Endothelial cell of umbilical vein (primary cell): ENCODE measurements at regions not wholly inside any gene's neighbourhood (a gene's known extent, or its start where the extent isn't known, plus 50 kb on each side); places are given as distances from the start of the nearest gene placed in this dataset.

Experiments
- BruUV-seq: library from RNA; stranded (reverse); fragments of 400-500 nt; replicated peaks from 2 replicates; lab custom pipeline; 2021; lab: Mats Ljungman, UMichigan
- CTCF ChIA-PET: fragments of 300-600, 350-600 bp; sonication (Branson Sonifier 250); formaldehyde crosslinking; loops from one replicate; lab custom pipeline; 2021; ENCODE audit warnings: antibody characterized with exemption, inconsistent platforms; lab: Charles Lee
- POLR2A ChIA-PET: fragments of 300-600, 350-600 bp; sonication (Branson Sonifier 250); formaldehyde crosslinking; loops from one replicate; lab custom pipeline; 2021; ENCODE audit warnings: antibody characterized with exemption, inconsistent platforms; lab: Charles Lee
- DNase-seq: peaks from one replicate; pipeline ENCODE4 v3.0.0-alpha.2; 2011; ENCODE audit warnings: low read depth, low spot score
- FAIRE-seq: peaks from 2 replicates; lab custom pipeline; 2011; peaks lifted over from hg19 to GRCh38; lab: Jason Lieb, UNC
- H2AFZ ChIP-seq: 2 replicates; pipeline ENCODE4 v1.6.0; 2012; ENCODE audit warnings: low read depth, low read length, control low read depth, inconsistent platforms
- H3K27ac ChIP-seq: 2 replicates; pipeline ENCODE4 v1.5.1; 2011; ENCODE audit warnings: low read depth, mild to moderate bottlenecking, control low read depth, low read length, moderate library complexity; ENCODE audit not compliant: insufficient read depth
- H3K27me3 ChIP-seq, 2 experiments: 2 replicates each; pipeline versions ENCODE4 v1.6.0 to v1.6.1; 2011; ENCODE audit warnings: low read length in 2 of 2, mixed read lengths in 1 of 2; ENCODE audit not compliant: control insufficient read depth in 2 of 2, insufficient read depth in 2 of 2
- H3K36me3 ChIP-seq, 2 experiments: 2 replicates in 1 of 2; 3 replicates in 1 of 2; pipeline ENCODE4 v1.5.1; 2011; ENCODE audit warnings: low read length in 2 of 2, mild to moderate bottlenecking in 1 of 2, moderate library complexity in 1 of 2; ENCODE audit not compliant: control insufficient read depth in 2 of 2, insufficient read depth in 2 of 2; ENCODE audit errors: extremely low read depth in 1 of 2
- H3K4me1 ChIP-seq: 3 replicates; pipeline ENCODE4 v1.5.1; 2011; ENCODE audit warnings: mild to moderate bottlenecking, low read length; ENCODE audit not compliant: control insufficient read depth, insufficient read depth; ENCODE audit errors: extremely low read depth
- H3K4me2 ChIP-seq: 2 replicates; pipeline ENCODE4 v1.6.1; 2011; ENCODE audit warnings: low read length, control low read depth, mixed read lengths; ENCODE audit not compliant: insufficient read depth
- H3K4me3 ChIP-seq, 3 experiments: fragments of 200-600 bp in 1 of 3; sonication (generic), shearing (Covaris generic) in 1 of 3; replicated peaks in 1 of 3; 2 replicates each; pipeline ENCODE4 v1.5.1; 2011 to 2016; ENCODE audit warnings: control low read depth in 3 of 3, low read length in 3 of 3, mild to moderate bottlenecking in 2 of 3, inconsistent platforms in 1 of 3, low read depth in 1 of 3, moderate library complexity in 1 of 3; ENCODE audit not compliant: insufficient read depth in 1 of 3
- H3K79me2 ChIP-seq: 2 replicates; pipeline ENCODE4 v1.6.0; 2012; ENCODE audit warnings: low read length, inconsistent platforms; ENCODE audit not compliant: control insufficient read depth, insufficient read depth
- H3K9ac ChIP-seq: replicated peaks from 2 replicates; pipeline ENCODE3; 2011; ENCODE audit warnings: low read length, control low read depth; ENCODE audit not compliant: insufficient read depth; ENCODE audit errors: extremely low read depth
- H3K9me1 ChIP-seq: replicated peaks from 3 replicates; pipeline ENCODE4 v1.6.0; 2011; ENCODE audit warnings: mild to moderate bottlenecking, low read length; ENCODE audit not compliant: control insufficient read depth, insufficient read depth; ENCODE audit errors: extremely low read depth
- H3K9me3 ChIP-seq: replicated peaks from 2 replicates; pipeline ENCODE4 v1.5.1; 2012; ENCODE audit warnings: low read length, inconsistent platforms; ENCODE audit not compliant: control insufficient read depth, insufficient read depth
- H4K20me1 ChIP-seq: replicated peaks from 2 replicates; pipeline ENCODE3; 2011; ENCODE audit warnings: mild to moderate bottlenecking, low read length; ENCODE audit not compliant: control insufficient read depth, insufficient read depth; ENCODE audit errors: extremely low read depth
- EZH2 ChIP-seq: IDR thresholded peaks from 2 replicates; pipeline ENCODE4 v1.6.1; 2012; ENCODE audit warnings: borderline replicate concordance, low read depth, mild to moderate bottlenecking, moderate library complexity, low read length, inconsistent platforms; ENCODE audit not compliant: severe bottlenecking
- FOS ChIP-seq: IDR thresholded peaks from 2 replicates; pipeline ENCODE4 v1.6.1; 2011; ENCODE audit warnings: mild to moderate bottlenecking, low read length, moderate library complexity, borderline replicate concordance; ENCODE audit not compliant: insufficient read depth
- GATA2 ChIP-seq: IDR thresholded peaks from 2 replicates; pipeline ENCODE4 v1.7.0; 2011; ENCODE audit warnings: low read depth, mild to moderate bottlenecking, moderate library complexity, mixed read lengths, low read length; ENCODE audit not compliant: insufficient read length, insufficient read depth
- JUN ChIP-seq: IDR thresholded peaks from 2 replicates; pipeline ENCODE4 v1.6.1; 2011; ENCODE audit warnings: borderline replicate concordance, low read depth; ENCODE audit not compliant: insufficient read length, insufficient read depth
- MYC ChIP-seq: IDR thresholded peaks from one replicate; pipeline ENCODE4 v1.6.1; 2011; ENCODE audit warnings: mild to moderate bottlenecking, low read depth, low read length
- POLR2A ChIP-seq: IDR thresholded peaks from 2 replicates; pipeline ENCODE4 v1.6.1; 2012; ENCODE audit warnings: low read depth, mild to moderate bottlenecking, control low read depth, low read length
- POLR2AphosphoS5 ChIP-seq: IDR thresholded peaks from 2 replicates; pipeline ENCODE4 v1.6.1; 2012; ENCODE audit warnings: low read depth, mild to moderate bottlenecking, control low read depth, low read length, moderate library complexity; ENCODE audit not compliant: insufficient read depth
- dilution Hi-C: fragments of 300-500 bp; cut with MboI; formaldehyde crosslinking; loops from one replicate; pipeline ENCODE4 v1.15.0; 2019; ENCODE audit warnings: low sequenced_read_pairs; ENCODE audit not compliant: extremely low pct_ligation_motif_present
- intact Hi-C: fragments of 100-400 bp; cut with micrococcal nuclease; formaldehyde crosslinking; loops from one replicate; pipeline ENCODE4 v1.10.0; 2022
- TF ChIP-seq, protein P1 (sequence below), 2 donors: IDR thresholded peaks; 1 replicate in 1 of 2; 2 replicates in 1 of 2; pipeline ENCODE4 v1.5.1; 2011; ENCODE audit warnings: low read length in 2 of 2, mild to moderate bottlenecking in 2 of 2, moderate library complexity in 2 of 2, control low read depth in 1 of 2, inconsistent platforms in 1 of 2, low read depth in 1 of 2; ENCODE audit not compliant: insufficient read depth in 1 of 2; ENCODE audit errors: extremely low read depth in 1 of 2
- TF ChIP-seq, protein P2 (sequence below): IDR thresholded peaks from 2 replicates; pipeline ENCODE4 v1.6.1; 2011; ENCODE audit not compliant: insufficient read depth, insufficient read length

DNA sequence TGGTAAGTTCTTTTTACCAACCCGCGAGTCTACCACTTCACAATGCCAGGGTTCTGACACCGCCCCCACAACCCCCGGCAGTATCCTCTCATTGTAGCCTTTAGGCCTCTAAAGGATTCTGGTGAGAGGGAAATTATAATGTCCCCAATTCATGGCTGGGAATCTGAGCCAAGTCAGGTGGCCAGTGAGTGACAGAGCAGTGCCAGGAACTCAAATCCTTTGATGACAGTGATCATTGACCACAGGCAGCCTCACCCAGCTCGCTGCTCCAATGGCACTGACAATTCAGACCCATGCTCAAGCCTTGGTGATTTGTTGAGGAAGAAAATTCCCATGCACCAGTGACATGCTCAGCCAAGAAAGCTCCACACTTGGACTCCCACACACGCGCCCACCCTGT lies 63.4 kb upstream of the CSF1 start:
- Histone ChIP-seq H3K4me2 (no peak overlapping the region), H2AFZ (no peak overlapping the region), H3K27ac (no peak overlapping the region), H3K27me3 (peaks cover 9 to 11% of the 10 kb centered on the region in 2 experiments), H3K9ac (no peak overlapping the region), H3K36me3 (no peaks in the 10 kb centered on the region), H3K79me2 (no peaks in the 10 kb centered on the region), H3K4me1 (peaks cover 8% of the 10 kb centered on the region), H3K9me1 (no peaks in the 10 kb centered on the region), H3K4me3 (no peak overlapping the region), H4K20me1 (no peaks in the 10 kb centered on the region), H3K9me3 (no peaks in the 10 kb centered on the region)
- intact Hi-C loops: no loop called here
- no peak for DNase-seq
- dilution Hi-C loops: no loop called here
- TF ChIP-seq JUN (no peak), FOS (no peak), POLR2AphosphoS5 (no peak), EZH2 (no peak), GATA2 (no peak), POLR2A (no peak), MYC (no peak)
- TF ChIP-seq, protein P1, sequence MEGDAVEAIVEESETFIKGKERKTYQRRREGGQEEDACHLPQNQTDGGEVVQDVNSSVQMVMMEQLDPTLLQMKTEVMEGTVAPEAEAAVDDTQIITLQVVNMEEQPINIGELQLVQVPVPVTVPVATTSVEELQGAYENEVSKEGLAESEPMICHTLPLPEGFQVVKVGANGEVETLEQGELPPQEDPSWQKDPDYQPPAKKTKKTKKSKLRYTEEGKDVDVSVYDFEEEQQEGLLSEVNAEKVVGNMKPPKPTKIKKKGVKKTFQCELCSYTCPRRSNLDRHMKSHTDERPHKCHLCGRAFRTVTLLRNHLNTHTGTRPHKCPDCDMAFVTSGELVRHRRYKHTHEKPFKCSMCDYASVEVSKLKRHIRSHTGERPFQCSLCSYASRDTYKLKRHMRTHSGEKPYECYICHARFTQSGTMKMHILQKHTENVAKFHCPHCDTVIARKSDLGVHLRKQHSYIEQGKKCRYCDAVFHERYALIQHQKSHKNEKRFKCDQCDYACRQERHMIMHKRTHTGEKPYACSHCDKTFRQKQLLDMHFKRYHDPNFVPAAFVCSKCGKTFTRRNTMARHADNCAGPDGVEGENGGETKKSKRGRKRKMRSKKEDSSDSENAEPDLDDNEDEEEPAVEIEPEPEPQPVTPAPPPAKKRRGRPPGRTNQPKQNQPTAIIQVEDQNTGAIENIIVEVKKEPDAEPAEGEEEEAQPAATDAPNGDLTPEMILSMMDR (IDR thresholded peaks at IDR 0.05; ENCODE audit: extremely low read depth in 1 of 2, insufficient read depth in 1 of 2, low read depth in 1 of 2, low read length in 2 of 2): no peak
- TF ChIP-seq, protein P2, sequence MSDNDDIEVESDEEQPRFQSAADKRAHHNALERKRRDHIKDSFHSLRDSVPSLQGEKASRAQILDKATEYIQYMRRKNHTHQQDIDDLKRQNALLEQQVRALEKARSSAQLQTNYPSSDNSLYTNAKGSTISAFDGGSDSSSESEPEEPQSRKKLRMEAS: no peak
- BruUV-seq: no TSS peak
- POLR2A ChIA-PET: no interaction called here
- CTCF ChIA-PET: interaction anchor here (1.1 kb wide), 1 partner anchor 137 kb away, joined by 5 read pairs; the partner anchor contains the start of gene AHCYL1
- no peak for FAIRE-seq
